H1 (cell line): ENCODE measurements at regions not wholly inside any gene's neighbourhood (a gene's known extent, or its start where the extent isn't known, plus 50 kb on each side); places are given as distances from the start of the nearest gene placed in this dataset.
"Not testable (repeated sequence)": the region's sequence is repeated elsewhere in the genome, so short reads cannot be mapped to it uniquely, and the experiment has no call there.

Experiments used
- CTCF ChIA-PET: fragments of 300-600 bp; sonication (Branson Sonifier 250); formaldehyde crosslinking; loops from one replicate; lab custom pipeline; 2021; ENCODE audit not compliant: partially characterized antibody; lab: Charles Lee
- POLR2A ChIA-PET: fragments of 300-600 bp; sonication (Branson Sonifier 250); formaldehyde crosslinking; loops from one replicate; lab custom pipeline; 2021; ENCODE audit warnings: inconsistent platforms; ENCODE audit not compliant: partially characterized antibody; lab: Charles Lee
- DNase-seq, 2 experiments: peaks; one replicate each; pipeline versions ENCODE4 v3.0.0 to v3.0.0-alpha.2; 2010 to 2022; ENCODE audit warnings: low spot score in 2 of 2, low read depth in 1 of 2, mixed read lengths in 1 of 2
- FAIRE-seq: peaks from 2 replicates; lab custom pipeline; 2011; peaks lifted over from hg19 to GRCh38; lab: Jason Lieb, UNC
- H2AFZ ChIP-seq: 2 replicates; pipeline ENCODE4 v1.8.1; 2012; ENCODE audit warnings: low read length, inconsistent platforms
- H2AK5ac ChIP-seq: 2 replicates; pipeline ENCODE4 v1.6.1; 2013; ENCODE audit warnings: low read depth, low read length
- H2BK120ac ChIP-seq: replicated peaks from 2 replicates; pipeline ENCODE3; 2013; ENCODE audit warnings: low read depth, low read length, inconsistent platforms
- H2BK12ac ChIP-seq: 2 replicates; pipeline ENCODE4 v1.6.1; 2013; ENCODE audit warnings: low read depth, low read length
- H2BK15ac ChIP-seq: 2 replicates; pipeline ENCODE4 v1.6.1; 2013; ENCODE audit warnings: low read length
- H2BK20ac ChIP-seq: 2 replicates; pipeline ENCODE4 v1.6.1; 2013; ENCODE audit warnings: low read length
- H2BK5ac ChIP-seq: 2 replicates; pipeline ENCODE4 v1.6.1; 2013; ENCODE audit warnings: low read depth, low read length
- H3K14ac ChIP-seq: 2 replicates; pipeline ENCODE4 v1.6.1; 2013; ENCODE audit warnings: inconsistent platforms; ENCODE audit not compliant: insufficient read length
- H3K18ac ChIP-seq: 2 replicates; pipeline ENCODE4 v1.6.1; 2013; ENCODE audit warnings: low read length; ENCODE audit errors: extremely low read depth
- H3K23ac ChIP-seq: 2 replicates; pipeline ENCODE4 v1.6.1; 2013; ENCODE audit warnings: inconsistent platforms; ENCODE audit not compliant: insufficient read length
- H3K23me2 ChIP-seq: 2 replicates; pipeline ENCODE4 v1.6.1; 2013; ENCODE audit warnings: low read depth, low read length
- H3K27ac ChIP-seq: 2 replicates; pipeline ENCODE4 v1.6.1; 2011; ENCODE audit warnings: low read depth, low read length, inconsistent platforms
- H3K27me3 ChIP-seq, 4 experiments: replicated peaks in 1 of 4; 1 replicate in 1 of 4; 2 replicates in 3 of 4; pipeline versions ENCODE4 v1.6.1 to v1.8.1; 2011 to 2013; ENCODE audit warnings: low read length in 3 of 4, mild to moderate bottlenecking in 3 of 4, inconsistent platforms in 2 of 4, mixed read lengths in 2 of 4, moderate library complexity in 1 of 4; ENCODE audit not compliant: control insufficient read depth in 3 of 4, insufficient read depth in 3 of 4; ENCODE audit errors: extremely low read depth in 1 of 4
- H3K36me3 ChIP-seq, 4 experiments: 2 replicates each; pipeline versions ENCODE4 v1.6.1 to v1.8.1; 2011 to 2013; ENCODE audit warnings: mild to moderate bottlenecking in 4 of 4, low read length in 3 of 4, moderate library complexity in 2 of 4, control low read depth in 1 of 4, inconsistent platforms in 1 of 4; ENCODE audit not compliant: insufficient read depth in 4 of 4, control insufficient read depth in 2 of 4
- H3K4ac ChIP-seq: replicated peaks from 2 replicates; pipeline ENCODE3; 2013; ENCODE audit warnings: low read length, low read depth, mixed read lengths, inconsistent platforms; ENCODE audit not compliant: insufficient read length
- H3K4me1 ChIP-seq, 4 experiments: replicated peaks in 1 of 4; 1 replicate in 1 of 4; 2 replicates in 3 of 4; pipeline versions ENCODE4 v1.6.1 to v1.8.1; 2011 to 2013; ENCODE audit warnings: low read length in 3 of 4, inconsistent platforms in 2 of 4, mixed read lengths in 1 of 4; ENCODE audit not compliant: insufficient read depth in 4 of 4, control insufficient read depth in 3 of 4
- H3K4me2 ChIP-seq, 2 experiments: 2 replicates each; pipeline versions ENCODE4 v1.6.1 to v1.8.1; 2011 to 2013; ENCODE audit warnings: low read depth in 2 of 2, low read length in 2 of 2, control low read depth in 1 of 2, inconsistent platforms in 1 of 2, mild to moderate bottlenecking in 1 of 2; ENCODE audit not compliant: insufficient read depth in 1 of 2
- H3K4me3 ChIP-seq, 4 experiments: fragments of 200-600, 300-600 bp in 1 of 4; sonication (generic), shearing (Covaris generic), sonication (Bioruptor Twin) in 1 of 4; 2 replicates each; pipeline versions ENCODE4 v1.5.1 to v1.8.1; 2011 to 2016; ENCODE audit warnings: low read length in 4 of 4, low read depth in 3 of 4, control low read depth in 2 of 4, inconsistent platforms in 2 of 4, mild to moderate bottlenecking in 2 of 4, mixed read lengths in 1 of 4, moderate library complexity in 1 of 4; ENCODE audit not compliant: insufficient read depth in 2 of 4; ENCODE audit errors: extremely low read depth in 1 of 4
- H3K56ac ChIP-seq: replicated peaks from 2 replicates; pipeline ENCODE3; 2013; ENCODE audit warnings: low read depth, mild to moderate bottlenecking, mixed read lengths, low read length, inconsistent platforms; ENCODE audit not compliant: insufficient read length
- H3K79me1 ChIP-seq: 2 replicates; pipeline ENCODE4 v1.6.1; 2013; ENCODE audit warnings: low read depth, low read length, control low read depth
- H3K79me2 ChIP-seq, 2 experiments: 2 replicates each; pipeline versions ENCODE4 v1.6.1 to v1.8.1; 2012 to 2013; ENCODE audit warnings: low read length in 2 of 2, mild to moderate bottlenecking in 2 of 2, inconsistent platforms in 1 of 2; ENCODE audit not compliant: insufficient read depth in 2 of 2, control insufficient read depth in 1 of 2
- H3K9ac ChIP-seq, 4 experiments: replicated peaks in 1 of 4; 1 replicate in 1 of 4; 2 replicates in 3 of 4; pipeline versions ENCODE4 v1.6.1 to v1.8.1; 2011 to 2013; ENCODE audit warnings: low read depth in 3 of 4, low read length in 3 of 4, control low read depth in 2 of 4, mild to moderate bottlenecking in 2 of 4, moderate library complexity in 2 of 4, inconsistent platforms in 1 of 4; ENCODE audit errors: extremely low read depth in 1 of 4
- H3K9me3 ChIP-seq, 2 experiments: 2 replicates each; pipeline versions ENCODE4 v1.6.1 to v1.8.1; 2012 to 2013; ENCODE audit warnings: mild to moderate bottlenecking in 2 of 2, moderate library complexity in 2 of 2, control low read depth in 1 of 2, inconsistent platforms in 1 of 2, low read depth in 1 of 2, low read length in 1 of 2, mixed read lengths in 1 of 2; ENCODE audit not compliant: insufficient read depth in 2 of 2
- H4K20me1 ChIP-seq, 2 experiments: replicated peaks in 1 of 2; 2 replicates each; pipeline versions ENCODE3 to v1.8.1; 2011 to 2013; ENCODE audit warnings: inconsistent platforms in 2 of 2, low read length in 2 of 2, mild to moderate bottlenecking in 1 of 2; ENCODE audit not compliant: insufficient read depth in 2 of 2, control insufficient read depth in 1 of 2
- H4K5ac ChIP-seq: 2 replicates; pipeline ENCODE4 v1.6.1; 2013; ENCODE audit warnings: low read length, low read depth, mixed read lengths, inconsistent platforms; ENCODE audit not compliant: insufficient read length
- H4K8ac ChIP-seq: 2 replicates; pipeline ENCODE4 v1.8.0; 2013; ENCODE audit warnings: mild to moderate bottlenecking, moderate library complexity, low read length, inconsistent platforms; ENCODE audit not compliant: insufficient read depth; ENCODE audit errors: extremely low read depth
- H4K91ac ChIP-seq: replicated peaks from 2 replicates; pipeline ENCODE3; 2013; ENCODE audit warnings: low read length, mixed read lengths, inconsistent platforms; ENCODE audit not compliant: insufficient read length
- WGBS, 2 experiments: shearing (Covaris generic) in 1 of 2; methylation state at CpG; one replicate each; pipeline versions ENCODE4 v1.1.6 to v1.1.7; 2013 to 2015; ENCODE audit warnings: low lambda C conversion rate in 2 of 2, mixed read lengths in 2 of 2, inconsistent platforms in 1 of 2, low coverage in 1 of 2, missing lambda C conversion rate in 1 of 2; ENCODE audit not compliant: insufficient replicate concordance in 2 of 2, insufficient coverage in 1 of 2, insufficient read length in 1 of 2; ENCODE audit errors: extremely low coverage in 1 of 2, missing lambda C conversion rate in 1 of 2; 5-methylcytosine and 5-hydroxymethylcytosine counted together

DNA sequence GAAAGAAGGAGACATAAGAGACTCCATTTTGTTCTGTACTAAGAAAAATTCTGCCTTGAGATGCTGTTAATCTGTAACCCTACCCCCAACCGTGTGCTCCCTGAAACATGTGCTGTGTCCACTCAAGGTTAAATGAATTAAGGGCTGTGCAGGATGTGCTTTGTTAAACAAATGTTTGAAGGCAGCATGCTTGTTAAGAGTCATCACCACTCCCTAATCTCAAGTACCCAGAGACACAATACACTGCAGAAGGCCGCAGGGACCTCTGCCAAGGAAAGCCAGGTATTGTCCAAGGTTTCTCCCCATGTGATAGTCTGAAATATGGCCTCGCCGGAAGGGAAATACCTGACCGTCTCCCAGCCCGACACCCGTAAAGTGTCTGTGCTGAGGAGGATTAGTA lies 152.4 kb upstream of the NOTCH2NLA start:
- H2BK120ac ChIP-seq, H2AFZ ChIP-seq, H3K14ac ChIP-seq, H3K23ac ChIP-seq, H4K20me1 ChIP-seq, H2BK5ac ChIP-seq, H3K9ac ChIP-seq, H3K4me2 ChIP-seq, H3K27me3 ChIP-seq, DNase-seq, H2BK12ac ChIP-seq, POLR2A ChIA-PET, H3K56ac ChIP-seq, H3K23me2 ChIP-seq, H3K36me3 ChIP-seq, H3K4ac ChIP-seq, H2AK5ac ChIP-seq, H2BK20ac ChIP-seq, H2BK15ac ChIP-seq, H3K18ac ChIP-seq, H3K4me1 ChIP-seq, H3K9me3 ChIP-seq, H3K79me2 ChIP-seq, FAIRE-seq, H3K27ac ChIP-seq, H3K4me3 ChIP-seq, CTCF ChIA-PET, H4K91ac ChIP-seq, H3K79me1 ChIP-seq, H4K8ac ChIP-seq, H4K5ac ChIP-seq: not testable (repeated sequence)
- WGBS, 2 experiments, result 94% methylated on average over 2 of the region's 7 CpGs; no CpG with 5 or more reads in 1 of the 2 experiments
